Lower leg skin (tissue), 4 donors: ENCODE measurements at regions not wholly inside any gene's neighbourhood (a gene's known extent, or its start where the extent isn't known, plus 50 kb on each side); places are given as distances from the start of the nearest gene placed in this dataset.

Experiments
- DNase-seq, 2 donors: peaks; one replicate each; pipeline ENCODE4 v3.0.0-alpha.2; 2019; ENCODE audit warnings: low spot score in 2 of 2
- H3K4me3 ChIP-seq: fragments of 200-600 bp; sonication (generic); 2 replicates; pipeline ENCODE4 v1.5.1; 2017; ENCODE audit warnings: mild to moderate bottlenecking, low read depth; ENCODE audit not compliant: poor library complexity, severe bottlenecking
- POLR2A ChIP-seq, 2 donors: fragments of 450-650 bp; IDR thresholded peaks; one replicate each; pipeline ENCODE4 v1.6.1; 2016 to 2017; ENCODE audit warnings: antibody characterized with exemption in 2 of 2, mild to moderate bottlenecking in 1 of 2, moderate library complexity in 1 of 2
- WGBS, 2 donors: methylation state at CpG; one replicate each; pipeline ENCODE4 v1.1.5; 2018; 5-methylcytosine and 5-hydroxymethylcytosine counted together
- intact Hi-C: fragments of 100-400 bp; cut with DNase I; formaldehyde crosslinking; loops from one replicate; pipeline ENCODE4 v1.15.0; 2023; ENCODE audit warnings: low total_unique reads
- TF ChIP-seq, protein P1 (sequence below), 3 donors: fragments of 450-650 bp; IDR thresholded peaks; one replicate each; pipeline ENCODE4 v1.5.1; 2016; ENCODE audit warnings: antibody characterized with exemption in 3 of 3, mild to moderate bottlenecking in 3 of 3, moderate library complexity in 2 of 3

DNA sequence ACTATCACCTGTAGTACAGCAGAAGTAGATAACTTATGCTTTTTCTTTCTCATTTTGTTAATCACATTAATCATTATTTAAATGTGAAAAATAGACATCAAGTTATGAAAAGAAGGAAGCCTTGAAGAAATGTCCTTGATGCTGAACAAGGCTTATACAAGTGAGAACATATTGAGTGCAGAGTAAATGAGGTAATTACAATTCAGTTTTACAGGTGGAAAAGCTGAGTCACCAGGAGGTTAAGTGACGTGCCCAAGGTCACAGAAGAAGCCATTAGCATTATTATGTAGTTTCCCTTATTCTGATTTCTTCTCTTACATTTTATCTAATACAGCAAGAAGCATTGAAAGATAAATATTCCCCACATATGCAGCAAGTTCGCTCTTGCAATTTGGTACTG is 998.5 kb upstream of the CDH6 start:
- TF ChIP-seq, protein P1, sequence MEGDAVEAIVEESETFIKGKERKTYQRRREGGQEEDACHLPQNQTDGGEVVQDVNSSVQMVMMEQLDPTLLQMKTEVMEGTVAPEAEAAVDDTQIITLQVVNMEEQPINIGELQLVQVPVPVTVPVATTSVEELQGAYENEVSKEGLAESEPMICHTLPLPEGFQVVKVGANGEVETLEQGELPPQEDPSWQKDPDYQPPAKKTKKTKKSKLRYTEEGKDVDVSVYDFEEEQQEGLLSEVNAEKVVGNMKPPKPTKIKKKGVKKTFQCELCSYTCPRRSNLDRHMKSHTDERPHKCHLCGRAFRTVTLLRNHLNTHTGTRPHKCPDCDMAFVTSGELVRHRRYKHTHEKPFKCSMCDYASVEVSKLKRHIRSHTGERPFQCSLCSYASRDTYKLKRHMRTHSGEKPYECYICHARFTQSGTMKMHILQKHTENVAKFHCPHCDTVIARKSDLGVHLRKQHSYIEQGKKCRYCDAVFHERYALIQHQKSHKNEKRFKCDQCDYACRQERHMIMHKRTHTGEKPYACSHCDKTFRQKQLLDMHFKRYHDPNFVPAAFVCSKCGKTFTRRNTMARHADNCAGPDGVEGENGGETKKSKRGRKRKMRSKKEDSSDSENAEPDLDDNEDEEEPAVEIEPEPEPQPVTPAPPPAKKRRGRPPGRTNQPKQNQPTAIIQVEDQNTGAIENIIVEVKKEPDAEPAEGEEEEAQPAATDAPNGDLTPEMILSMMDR (IDR thresholded peaks at IDR 0.05): no peak
- TF ChIP-seq POLR2A (IDR thresholded peaks at IDR 0.05): no peak
- no peak overlapping the region for H3K4me3 ChIP-seq
- intact Hi-C loops: no loop called here
- no peak for DNase-seq
- 54 to 61% methylated on average over 2 of the region's 2 CpGs for WGBS, 2 donors

DNA sequence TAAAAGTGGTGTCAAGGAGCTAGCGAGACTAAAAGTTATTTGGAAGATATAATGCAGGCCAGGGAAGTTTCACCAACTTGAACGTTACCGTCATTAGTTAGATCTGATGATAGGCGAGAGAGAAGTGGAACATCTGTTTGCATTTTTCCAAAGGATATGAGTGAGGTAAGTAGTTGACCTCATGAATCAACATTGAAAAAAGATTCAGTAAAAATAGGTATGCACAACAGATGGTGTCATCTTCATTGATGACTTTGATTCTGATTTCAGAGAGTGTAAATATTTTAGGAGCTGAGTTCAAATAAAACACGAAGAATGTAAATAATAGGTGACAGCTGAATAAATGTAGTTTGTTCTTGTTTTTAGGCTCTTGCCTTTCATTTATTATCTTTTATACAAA is 998.9 kb upstream of the CDH6 start:
- intact Hi-C loops: no loop called here
- no peak for TF ChIP-seq POLR2A (IDR thresholded peaks at IDR 0.05)
- TF ChIP-seq, protein P1 (IDR thresholded peaks at IDR 0.05): no peak

DNA sequence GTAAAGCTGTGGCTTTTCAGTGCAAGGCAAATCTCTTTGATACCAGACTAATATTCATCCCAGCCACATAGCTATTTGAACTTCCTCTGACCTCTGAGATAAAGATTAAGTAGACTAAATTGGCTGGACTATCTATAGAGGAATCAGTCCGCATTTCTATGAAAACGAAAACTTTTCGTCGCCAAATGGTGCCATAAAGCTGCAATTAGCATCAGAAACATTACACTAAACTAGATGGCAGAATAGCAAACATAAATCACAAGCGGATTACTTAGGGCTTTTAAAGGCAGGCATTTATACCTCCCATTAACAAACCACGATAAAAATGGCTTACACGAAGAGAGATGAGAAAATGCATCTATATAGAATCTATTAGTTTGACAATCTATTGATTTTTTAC is 1009.7 kb upstream of the CDH6 start:
- H3K4me3 ChIP-seq: no peak overlapping the region
- no peak for DNase-seq
- TF ChIP-seq POLR2A (IDR thresholded peaks at IDR 0.05): no peak
- TF ChIP-seq, protein P1 (IDR thresholded peaks at IDR 0.05): no peak
- 69 to 86% methylated on average over 7 of the region's 7 CpGs for WGBS, 2 donors
- intact Hi-C loops: no loop called here

More for the DNA sequence above, 998.9 kb upstream of the CDH6 start:
- DNase-seq: no peak
- WGBS, 2 donors: 41 to 53% methylated on average over 5 of the region's 5 CpGs
- no peak overlapping the region for H3K4me3 ChIP-seq

DNA sequence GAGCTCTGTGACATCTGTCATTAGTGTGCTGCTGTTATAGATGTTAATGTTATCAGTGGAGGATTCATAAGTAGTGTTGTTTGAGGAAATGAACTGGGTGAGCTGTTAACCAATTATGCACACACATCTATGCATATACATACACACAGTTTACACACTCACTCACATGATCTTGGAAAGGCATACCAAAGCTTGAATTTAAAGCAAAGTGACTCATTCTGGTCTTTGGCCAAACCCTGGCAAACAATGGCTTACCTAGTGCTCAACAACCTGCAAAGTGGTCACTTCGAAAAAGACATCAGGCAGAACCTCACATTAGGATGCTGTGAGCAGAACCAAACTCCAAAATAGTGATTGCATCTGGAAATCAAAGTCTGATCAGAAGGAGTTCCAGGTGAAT is 1037.3 kb upstream of the CDH6 start:
- intact Hi-C loops: no loop called here
- DNase-seq: no peak
- TF ChIP-seq POLR2A (IDR thresholded peaks at IDR 0.05): no peak
- TF ChIP-seq, protein P1 (IDR thresholded peaks at IDR 0.05): no peak
- 64 to 85% methylated on average over 1 of the region's 1 CpG for WGBS, 2 donors
- no peak overlapping the region for H3K4me3 ChIP-seq

DNA sequence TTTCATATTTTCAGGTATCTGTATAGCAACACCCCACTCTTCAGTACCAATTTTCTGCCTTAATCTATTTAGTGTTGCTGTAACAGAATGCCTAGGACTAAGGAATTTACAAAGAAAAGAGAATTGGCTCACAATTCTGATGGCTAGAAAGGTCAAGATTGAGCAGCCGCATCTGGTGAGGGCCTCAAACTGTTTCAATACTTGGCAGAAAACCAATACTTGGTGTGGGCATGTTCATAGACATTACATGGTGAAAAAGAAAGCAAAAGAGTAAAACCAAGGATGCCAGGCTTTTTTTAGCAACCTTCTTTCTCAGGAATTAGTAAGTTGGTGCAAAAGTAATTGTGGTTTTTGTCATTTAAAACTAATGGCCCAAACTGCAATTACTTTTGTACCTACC is 1041.1 kb upstream of the CDH6 start:
- no peak for TF ChIP-seq POLR2A (IDR thresholded peaks at IDR 0.05)
- TF ChIP-seq, protein P1 (IDR thresholded peaks at IDR 0.05): no peak
- intact Hi-C loops: no loop called here
- H3K4me3 ChIP-seq: no peak overlapping the region
- WGBS, 2 donors: 90% methylated on average over 1 of the region's 1 CpG
- DNase-seq: no peak

DNA sequence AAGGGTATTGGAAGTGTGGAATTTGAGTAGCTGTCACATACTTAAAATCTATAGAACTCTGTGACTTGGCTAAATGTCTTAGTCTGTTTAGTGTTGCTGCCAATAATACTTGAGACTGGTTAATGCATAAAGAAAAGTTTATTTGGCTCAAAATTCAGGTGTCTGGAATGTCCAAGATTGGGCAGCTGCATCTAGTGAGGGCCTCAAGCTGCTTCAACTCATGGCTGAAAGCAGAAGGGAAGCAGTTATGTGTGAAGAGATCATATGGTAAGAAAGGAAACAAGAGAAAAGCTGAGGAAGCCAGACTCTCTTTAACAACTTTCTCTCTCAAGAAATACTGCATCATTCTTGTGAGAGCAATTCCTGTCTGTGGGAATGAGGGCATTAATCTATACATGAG is 1043.3 kb upstream of the CDH6 start:
- no peak for DNase-seq
- TF ChIP-seq, protein P1 (IDR thresholded peaks at IDR 0.05): no peak
- TF ChIP-seq POLR2A (IDR thresholded peaks at IDR 0.05): no peak
- intact Hi-C loops: no loop called here
- H3K4me3 ChIP-seq: no peak overlapping the region
